Activated naive CD4-positive, alpha-beta T cell treated with anti-CD3 and anti-CD28 coated beads, Interleukin-2, amount 50 U/mL, for 24 hours (primary cell): ENCODE measurements at regions not wholly inside any gene's neighbourhood (a gene's known extent, or its start where the extent isn't known, plus 50 kb on each side); places are given as distances from the start of the nearest gene placed in this dataset.
"Not testable (repeated sequence)": the region's sequence is repeated elsewhere in the genome, so short reads cannot be mapped to it uniquely, and the experiment has no call there.

ENCODE experiments used
- H3K27ac Mint-ChIP-seq: one replicate; pipeline ENCODE4 v1.8.0; 2021; ENCODE audit warnings: mild to moderate bottlenecking, mixed read lengths
- H3K27me3 Mint-ChIP-seq: one replicate; pipeline ENCODE4 v1.8.0; 2021; ENCODE audit warnings: mixed read lengths
- H3K36me3 Mint-ChIP-seq: one replicate; pipeline ENCODE4 v1.8.0; 2021; ENCODE audit warnings: mixed read lengths
- H3K4me1 Mint-ChIP-seq: one replicate; pipeline ENCODE4 v1.8.0; 2021; ENCODE audit warnings: mixed read lengths
- H3K4me3 Mint-ChIP-seq: one replicate; pipeline ENCODE4 v1.8.0; 2021; ENCODE audit warnings: mild to moderate bottlenecking, mixed read lengths
- H3K9me3 Mint-ChIP-seq: one replicate; pipeline ENCODE4 v1.8.0; 2021; ENCODE audit warnings: mixed read lengths

DNA sequence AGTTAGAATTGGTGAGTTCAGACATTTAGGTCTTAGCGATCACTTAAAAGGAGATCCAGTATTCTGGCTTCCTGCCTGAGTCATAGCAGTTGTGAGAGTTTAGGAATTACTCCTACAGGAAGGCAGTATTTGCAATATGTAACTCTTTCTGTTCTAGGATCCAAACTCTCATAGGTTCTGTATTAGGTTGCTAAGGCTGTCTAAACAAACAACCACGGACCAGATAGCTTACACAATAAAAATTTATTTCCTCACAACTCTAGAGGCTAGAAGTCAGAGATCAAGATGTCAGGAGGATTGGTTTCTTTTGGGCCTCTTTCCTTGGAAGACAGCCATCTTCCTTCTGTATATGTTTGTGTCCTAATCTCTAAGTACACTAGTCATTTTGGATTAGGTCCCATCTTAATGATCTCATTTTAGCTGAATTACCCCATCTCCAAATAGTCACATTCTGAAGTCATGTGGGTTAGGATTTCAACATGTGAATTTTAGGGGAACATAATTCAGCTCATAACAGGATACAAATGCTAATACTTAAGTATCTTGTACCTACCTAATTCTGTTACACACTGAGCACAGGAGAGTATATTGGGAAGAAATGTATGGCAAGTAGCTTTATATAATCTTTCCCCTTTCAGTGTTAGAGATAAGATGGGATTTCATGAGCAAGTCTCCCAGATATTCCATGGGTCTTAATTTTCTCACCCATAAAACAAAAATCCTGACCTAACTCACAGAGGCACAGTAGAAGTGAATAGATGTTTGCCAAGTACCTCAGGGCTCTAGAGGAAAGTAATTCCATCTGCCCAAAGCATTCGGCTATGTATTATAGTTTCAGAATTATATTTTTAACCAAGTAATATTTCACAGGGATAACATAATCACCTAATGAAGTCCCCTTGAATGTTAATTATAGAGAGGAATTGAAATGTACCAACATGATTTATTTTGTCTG, 144.4 kb downstream of the PTBP2 start:
- H3K27me3 Mint-ChIP-seq = peaks cover 3% of the 10 kb centered on the region
- no peak overlapping the region for H3K27ac Mint-ChIP-seq
- H3K4me3 Mint-ChIP-seq = no peak overlapping the region
- no peaks in the 10 kb centered on the region for H3K4me1 Mint-ChIP-seq
- H3K9me3 Mint-ChIP-seq = peaks cover 5% of the 10 kb centered on the region
- H3K36me3 Mint-ChIP-seq = no peaks in the 10 kb centered on the region

DNA sequence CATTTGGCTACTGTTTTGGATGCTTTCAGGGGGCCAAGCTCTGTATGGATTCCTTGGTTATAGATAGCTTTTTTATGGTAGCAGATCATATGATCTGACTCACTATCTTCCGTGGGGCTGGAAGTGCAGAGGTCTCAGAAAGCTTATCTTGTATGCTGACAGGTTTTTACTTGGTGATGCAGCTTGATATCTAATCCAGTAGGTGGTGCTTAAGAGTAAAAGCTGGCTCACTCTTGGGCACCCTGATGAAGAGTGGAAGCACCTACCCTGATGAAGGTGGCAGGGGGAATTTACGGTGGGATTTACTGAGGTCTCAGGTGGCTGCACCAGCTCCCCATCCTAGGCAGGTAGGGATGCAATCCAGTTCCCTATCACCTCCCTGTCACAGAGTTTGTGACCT, 151.2 kb downstream of the PTBP2 start:
- H3K9me3 Mint-ChIP-seq = peaks cover 18% of the 10 kb centered on the region
- H3K4me1 Mint-ChIP-seq = no peaks in the 10 kb centered on the region
- no peaks in the 10 kb centered on the region for H3K36me3 Mint-ChIP-seq

DNA sequence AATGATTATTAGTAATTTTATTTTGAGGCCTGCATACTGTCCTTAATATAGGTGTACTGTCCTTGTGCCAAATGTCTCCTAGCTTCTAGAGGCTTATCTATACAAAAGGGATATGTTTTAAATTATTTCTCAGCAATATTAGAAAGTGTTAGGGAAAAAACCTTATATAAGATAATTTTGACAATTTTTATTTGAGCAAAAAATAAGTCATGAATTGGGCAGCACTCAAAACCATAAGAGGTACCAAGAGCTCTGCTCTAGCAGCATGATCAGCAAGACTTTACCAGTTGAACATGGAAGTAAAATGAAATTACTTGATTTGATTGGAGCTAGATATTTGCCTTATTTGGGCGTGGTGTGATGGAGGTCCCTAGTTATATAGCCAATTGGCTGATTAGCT, 157.1 kb downstream of the PTBP2 start:
- Mint-ChIP-seq H3K4me3 (no peak overlapping the region), H3K9me3 (peaks cover 10% of the 10 kb centered on the region), H3K27me3 (peaks cover 8% of the 10 kb centered on the region), H3K4me1 (no peaks in the 10 kb centered on the region), H3K27ac (no peak overlapping the region), H3K36me3 (no peaks in the 10 kb centered on the region)

More for the DNA sequence above, 151.2 kb downstream of the PTBP2 start:
- no peak overlapping the region for H3K27ac Mint-ChIP-seq
- H3K27me3 Mint-ChIP-seq = peaks cover 9% of the 10 kb centered on the region
- H3K4me3 Mint-ChIP-seq = no peak overlapping the region

DNA sequence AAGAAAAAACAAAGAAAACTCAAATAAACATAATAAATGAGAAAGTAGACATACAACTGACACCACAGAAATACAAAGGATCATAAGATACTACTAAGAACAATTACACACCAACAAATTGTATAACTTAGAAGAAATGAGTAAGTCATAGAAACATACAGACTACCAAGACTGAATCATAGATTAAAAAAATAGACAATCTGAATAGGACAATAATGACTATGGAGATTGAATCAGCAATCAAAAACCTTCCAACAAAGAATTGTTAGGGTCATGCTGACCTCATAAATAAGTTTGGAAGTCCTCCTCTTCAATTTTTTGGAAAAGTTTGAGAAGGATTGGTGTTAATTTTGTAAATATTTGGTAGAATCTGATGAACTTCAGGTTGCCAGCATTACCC, 159.0 kb downstream of the PTBP2 start:
- Mint-ChIP-seq H3K36me3 (no peaks in the 10 kb centered on the region), H3K9me3 (peaks cover 10% of the 10 kb centered on the region), H3K27me3 (peaks cover 8% of the 10 kb centered on the region), H3K4me1 (no peaks in the 10 kb centered on the region), H3K4me3 (no peak overlapping the region), H3K27ac (no peak overlapping the region)

DNA sequence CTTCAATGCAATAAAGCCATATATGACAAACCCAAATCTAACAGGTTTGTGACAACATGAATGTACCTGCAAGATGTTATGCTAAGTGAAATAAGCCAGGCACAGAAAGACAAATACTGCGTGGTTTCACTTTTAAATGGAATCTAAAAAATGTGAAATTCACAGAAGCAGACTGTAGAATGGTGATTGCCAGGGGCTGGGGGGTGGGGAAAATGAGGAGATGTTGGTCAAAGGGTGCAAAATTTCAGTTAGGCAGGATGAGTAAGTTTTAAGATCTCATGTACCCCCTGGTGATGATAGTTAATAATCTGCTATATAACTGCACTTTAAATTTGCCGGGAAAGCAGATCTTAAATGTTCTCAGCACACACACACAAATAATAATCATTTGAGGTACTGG, 160.5 kb downstream of the PTBP2 start:
- no peaks in the 10 kb centered on the region for H3K4me1 Mint-ChIP-seq
- H3K27ac Mint-ChIP-seq = no peak overlapping the region
- peaks cover 3% of the 10 kb centered on the region for H3K27me3 Mint-ChIP-seq
- H3K9me3 Mint-ChIP-seq = peaks cover 10% of the 10 kb centered on the region
- H3K36me3 Mint-ChIP-seq = no peaks in the 10 kb centered on the region
- H3K4me3 Mint-ChIP-seq = no peak overlapping the region

DNA sequence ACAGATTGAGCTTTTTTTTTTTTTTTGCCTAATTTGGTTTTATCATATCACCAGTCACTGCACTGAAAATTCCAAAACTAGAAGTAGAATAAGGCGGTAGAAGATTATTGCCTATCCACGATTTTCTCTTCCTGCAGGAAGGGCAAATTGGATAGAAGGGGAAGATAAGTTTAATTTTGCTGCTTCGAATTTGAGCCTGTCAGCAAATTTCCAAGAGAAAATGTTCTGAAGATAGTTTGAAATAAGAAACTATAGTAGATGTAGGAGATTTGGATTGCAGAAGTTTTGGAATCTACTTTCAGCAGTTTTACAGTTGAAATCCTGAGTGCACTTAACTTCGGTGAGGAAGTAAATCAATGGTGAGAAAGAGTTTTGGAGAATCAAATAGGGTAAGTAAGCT, 164.9 kb downstream of the PTBP2 start:
- Mint-ChIP-seq H3K27me3 (no peaks in the 10 kb centered on the region), H3K4me3 (no peak overlapping the region), H3K27ac (no peak overlapping the region), H3K4me1 (no peaks in the 10 kb centered on the region), H3K9me3 (peaks cover 9% of the 10 kb centered on the region), H3K36me3 (no peaks in the 10 kb centered on the region)

DNA sequence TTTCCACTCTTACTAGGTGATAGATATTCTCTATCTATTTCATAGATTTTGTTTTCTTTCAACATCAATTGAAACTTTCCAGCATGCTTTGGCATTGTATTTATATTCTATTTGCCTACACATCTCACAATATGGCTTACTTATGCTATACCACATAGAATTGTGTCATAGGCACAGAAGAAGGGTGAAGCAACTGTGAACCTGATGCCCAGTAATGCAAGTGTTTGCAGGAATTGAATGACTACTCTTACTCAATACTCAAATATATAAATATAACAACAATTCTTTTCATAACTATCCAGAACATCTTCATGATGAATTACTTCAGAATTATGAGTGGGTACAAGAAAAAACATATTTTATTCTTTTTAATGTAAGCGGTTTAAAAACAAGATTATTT, 165.9 kb downstream of the PTBP2 start:
- no peaks in the 10 kb centered on the region for H3K4me1 Mint-ChIP-seq
- H3K9me3 Mint-ChIP-seq = peaks cover 9% of the 10 kb centered on the region
- H3K27ac Mint-ChIP-seq = no peak overlapping the region
- H3K4me3 Mint-ChIP-seq = no peak overlapping the region
- no peaks in the 10 kb centered on the region for H3K36me3 Mint-ChIP-seq
- H3K27me3 Mint-ChIP-seq = peaks cover 2% of the 10 kb centered on the region

DNA sequence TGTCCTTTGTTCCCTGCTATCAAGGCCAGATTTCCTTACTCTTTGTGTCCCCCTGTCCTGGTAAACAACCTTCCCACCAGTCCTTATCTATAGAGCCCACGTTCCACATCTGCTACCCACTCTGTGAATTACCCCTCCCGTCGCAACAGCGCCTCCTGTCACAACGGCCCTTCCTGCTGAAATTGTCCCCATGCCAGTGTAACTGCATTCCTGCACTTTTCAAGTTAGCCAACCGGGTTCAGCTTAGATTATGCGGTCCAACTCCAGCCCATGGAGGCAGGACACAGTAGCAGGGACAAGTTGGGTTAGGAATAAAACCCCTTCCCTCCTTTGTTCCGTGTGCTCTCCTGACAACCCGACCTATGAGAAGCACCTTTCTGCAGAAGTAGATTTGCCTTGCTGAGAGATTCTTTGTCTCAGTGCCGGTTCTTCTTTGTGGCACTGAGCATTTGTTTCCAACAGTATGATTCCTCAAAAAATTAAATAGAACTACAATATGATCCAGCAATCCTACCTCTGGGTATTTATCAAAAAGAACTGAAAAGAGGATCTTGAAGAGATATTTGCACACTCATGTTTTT, 180.3 kb downstream of the PTBP2 start:
- no peaks in the 10 kb centered on the region for H3K36me3 Mint-ChIP-seq
- no peak overlapping the region for H3K4me3 Mint-ChIP-seq
- no peaks in the 10 kb centered on the region for H3K9me3 Mint-ChIP-seq
- no peak overlapping the region for H3K27ac Mint-ChIP-seq
- no peaks in the 10 kb centered on the region for H3K4me1 Mint-ChIP-seq
- H3K27me3 Mint-ChIP-seq = peaks cover 3% of the 10 kb centered on the region

DNA sequence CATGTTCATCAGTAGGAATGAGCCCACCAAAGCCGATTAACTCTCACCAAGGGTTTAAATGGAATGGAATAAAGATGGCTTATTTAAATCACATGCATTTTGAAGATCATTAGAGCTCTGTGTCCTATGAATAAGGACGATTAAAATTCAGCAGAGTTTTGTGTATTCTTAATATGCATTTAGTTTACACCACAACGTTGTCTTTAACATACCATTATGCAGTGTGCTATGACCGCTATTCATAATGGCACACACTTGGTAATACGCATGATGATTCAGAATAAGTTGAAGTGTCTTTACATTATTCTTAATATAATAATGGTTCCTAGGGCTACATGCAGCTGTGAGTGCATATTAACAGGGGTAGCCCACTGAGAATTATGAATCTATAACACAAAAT, 190.7 kb downstream of the PTBP2 start:
- Mint-ChIP-seq H3K36me3 (no peaks in the 10 kb centered on the region), H3K4me3 (no peak overlapping the region), H3K27me3 (peaks cover 3% of the 10 kb centered on the region), H3K9me3 (peaks cover 6% of the 10 kb centered on the region), H3K27ac (no peak overlapping the region), H3K4me1 (no peaks in the 10 kb centered on the region)

DNA sequence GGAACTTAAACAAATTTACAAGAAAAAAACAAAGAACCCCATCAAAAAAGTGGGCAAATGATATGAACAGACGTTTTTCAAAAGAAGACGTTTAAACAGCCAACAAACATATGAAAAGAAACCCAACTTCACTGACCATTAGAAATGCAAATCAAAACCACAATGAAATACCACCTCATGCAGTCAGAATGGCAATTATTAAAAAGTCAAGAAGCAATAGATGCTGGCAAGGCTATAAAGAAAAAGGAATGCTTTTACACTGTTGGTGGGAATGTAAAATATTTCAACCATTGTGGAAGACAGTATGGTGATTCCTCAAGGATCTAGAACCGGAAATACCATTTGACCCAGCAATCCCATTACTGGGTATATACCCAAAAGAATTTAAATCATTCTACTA, 194.1 kb downstream of the PTBP2 start:
- H3K4me3 Mint-ChIP-seq, H3K9me3 Mint-ChIP-seq, H3K36me3 Mint-ChIP-seq, H3K27ac Mint-ChIP-seq, H3K4me1 Mint-ChIP-seq, H3K27me3 Mint-ChIP-seq: not testable (repeated sequence)

DNA sequence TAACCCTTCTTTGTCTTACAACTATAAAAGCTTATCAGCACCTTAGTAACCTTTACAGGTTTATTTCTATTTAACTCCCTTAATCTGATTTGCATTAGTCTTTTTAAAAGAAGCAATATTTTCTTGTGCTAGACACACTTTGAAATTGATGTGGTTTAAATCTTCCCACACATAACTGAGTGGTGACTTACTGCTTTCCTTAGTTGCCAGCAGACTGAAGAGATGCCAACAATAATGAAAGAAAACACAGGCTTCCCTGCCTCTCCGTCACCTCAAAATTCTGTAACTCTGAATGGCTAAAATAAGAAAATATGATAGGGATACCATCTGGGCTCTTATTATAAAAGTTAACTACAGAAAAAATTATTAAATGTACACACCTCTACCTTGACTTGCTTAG, 196.8 kb downstream of the PTBP2 start:
- peaks cover 17% of the 10 kb centered on the region for H3K9me3 Mint-ChIP-seq
- no peak overlapping the region for H3K4me3 Mint-ChIP-seq
- no peaks in the 10 kb centered on the region for H3K4me1 Mint-ChIP-seq
- H3K27ac Mint-ChIP-seq = no peak overlapping the region
- H3K36me3 Mint-ChIP-seq = no peaks in the 10 kb centered on the region
- peaks cover 3% of the 10 kb centered on the region for H3K27me3 Mint-ChIP-seq

DNA sequence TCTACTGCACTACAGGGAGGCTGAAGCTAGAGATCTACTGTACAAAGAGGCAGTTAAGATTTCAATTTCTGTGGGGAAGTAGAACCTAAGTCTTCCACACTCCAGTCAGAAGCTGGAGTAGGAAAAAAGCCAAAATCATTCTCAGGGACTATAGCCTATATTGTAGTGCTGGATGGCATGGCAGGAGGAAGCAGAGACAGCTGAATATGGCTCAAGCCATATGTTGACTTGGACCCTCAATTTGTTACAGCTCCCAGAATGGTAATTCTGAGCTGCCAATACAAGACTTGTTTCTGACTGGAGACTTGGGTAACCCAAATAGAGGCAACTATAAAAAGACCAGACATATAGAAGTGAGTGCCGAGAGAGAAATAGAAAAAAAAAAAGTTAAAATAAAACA, 200.6 kb downstream of the PTBP2 start:
- H3K36me3 Mint-ChIP-seq = no peaks in the 10 kb centered on the region
- peaks cover 18% of the 10 kb centered on the region for H3K9me3 Mint-ChIP-seq
- H3K4me1 Mint-ChIP-seq = no peaks in the 10 kb centered on the region
- H3K27ac Mint-ChIP-seq = no peak overlapping the region
- H3K4me3 Mint-ChIP-seq = no peak overlapping the region
- H3K27me3 Mint-ChIP-seq = no peaks in the 10 kb centered on the region

DNA sequence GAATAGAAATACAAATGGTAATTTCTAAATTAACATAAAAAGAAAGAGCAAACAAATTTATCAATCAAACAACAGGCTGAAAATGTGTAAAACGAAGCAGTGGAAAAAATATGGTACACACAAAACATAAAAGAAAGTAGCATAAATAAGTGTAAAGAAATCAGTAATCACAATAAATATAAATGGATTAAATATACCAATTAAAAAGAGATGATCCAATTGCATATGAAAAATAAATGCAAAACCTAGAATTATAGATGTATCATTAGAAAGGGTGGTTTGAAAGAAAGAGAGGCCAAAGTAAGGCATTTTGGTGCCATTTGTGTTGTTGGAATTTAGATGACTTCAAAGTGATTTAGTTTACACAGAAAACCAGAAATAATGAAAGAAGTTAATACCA, 202.2 kb downstream of the PTBP2 start:
- H3K27me3 Mint-ChIP-seq = no peaks in the 10 kb centered on the region
- H3K27ac Mint-ChIP-seq = no peak overlapping the region
- peaks cover 18% of the 10 kb centered on the region for H3K9me3 Mint-ChIP-seq
- H3K4me1 Mint-ChIP-seq = no peaks in the 10 kb centered on the region
- no peaks in the 10 kb centered on the region for H3K36me3 Mint-ChIP-seq
- no peak overlapping the region for H3K4me3 Mint-ChIP-seq

DNA sequence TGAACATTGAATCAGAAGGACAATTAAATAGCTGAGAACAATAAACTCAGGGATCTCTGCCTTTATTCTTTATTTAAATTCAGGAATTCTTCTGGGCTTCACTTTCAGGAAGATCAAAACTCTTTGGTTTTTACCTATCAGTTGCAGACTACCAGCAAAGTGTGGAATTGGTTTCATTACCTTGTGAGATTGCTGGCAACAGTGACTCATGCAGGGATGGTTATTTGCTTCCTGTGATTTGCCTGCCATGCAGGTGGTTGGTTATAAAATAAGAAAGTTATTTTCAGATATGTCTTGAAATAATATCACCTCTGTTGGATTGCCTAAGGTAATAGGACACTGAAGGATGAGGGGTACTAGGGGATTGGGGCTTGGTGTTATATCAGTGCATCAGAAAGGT, 204.6 kb downstream of the PTBP2 start:
- Mint-ChIP-seq H3K4me1 (no peaks in the 10 kb centered on the region), H3K4me3 (no peak overlapping the region), H3K27me3 (peaks cover 1% of the 10 kb centered on the region), H3K27ac (no peak overlapping the region), H3K36me3 (no peaks in the 10 kb centered on the region), H3K9me3 (peaks cover 18% of the 10 kb centered on the region)

DNA sequence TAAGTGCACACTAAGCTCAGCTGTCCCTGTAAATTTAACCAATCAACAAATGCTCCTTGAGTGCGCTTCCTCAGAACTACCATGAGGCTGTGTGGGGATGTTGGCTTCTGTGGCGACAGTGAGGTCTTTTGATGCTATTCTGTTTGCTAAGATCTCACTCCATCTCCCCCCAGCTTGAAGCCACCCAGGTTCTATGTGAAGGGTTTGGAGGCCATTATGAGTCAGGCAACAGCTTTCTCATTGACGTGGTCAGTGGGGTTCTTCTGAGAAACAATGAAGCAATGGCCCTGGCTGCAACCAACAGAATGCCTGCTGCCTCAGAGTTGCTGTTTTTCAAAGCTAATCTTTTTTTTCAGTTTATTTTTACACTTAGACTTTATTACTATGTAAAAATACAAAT, 205.5 kb downstream of the PTBP2 start:
- Mint-ChIP-seq H3K36me3 (no peaks in the 10 kb centered on the region), H3K4me3 (no peak overlapping the region), H3K9me3 (peaks cover 17% of the 10 kb centered on the region), H3K4me1 (no peaks in the 10 kb centered on the region), H3K27ac (no peak overlapping the region), H3K27me3 (peaks cover 5% of the 10 kb centered on the region)

DNA sequence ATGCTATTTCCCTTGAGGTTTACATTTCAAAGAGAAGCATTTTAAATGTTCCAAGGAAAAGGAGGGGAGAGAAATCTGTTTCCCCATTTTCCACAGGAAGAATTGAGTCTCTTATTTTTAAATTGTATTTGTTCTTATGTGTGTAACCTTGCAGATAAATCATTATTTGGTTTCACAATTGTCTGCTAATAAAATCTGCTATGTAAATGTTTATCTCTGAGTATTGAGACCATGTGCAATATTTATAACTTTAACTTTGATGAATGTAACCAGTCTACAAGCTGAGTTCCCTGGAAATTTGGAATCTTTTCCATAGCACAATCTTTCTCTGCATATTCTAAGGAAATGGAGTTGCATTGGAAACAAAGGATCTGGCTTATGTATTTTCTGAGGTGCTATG, 209.6 kb downstream of the PTBP2 start:
- Mint-ChIP-seq H3K27ac (no peak overlapping the region), H3K36me3 (no peaks in the 10 kb centered on the region)

More for the DNA sequence above, 209.6 kb downstream of the PTBP2 start:
- Mint-ChIP-seq H3K4me3 (no peak overlapping the region), H3K9me3 (peaks cover 2% of the 10 kb centered on the region), H3K27me3 (peaks cover 5% of the 10 kb centered on the region), H3K4me1 (no peaks in the 10 kb centered on the region)
